Endothelial cell of umbilical vein (primary cell): ENCODE measurements at regions not wholly inside any gene's neighbourhood (a gene's known extent, or its start where the extent isn't known, plus 50 kb on each side); places are given as distances from the start of the nearest gene placed in this dataset.

Experiments used
- BruUV-seq: library from RNA; stranded (reverse); fragments of 400-500 nt; replicated peaks from 2 replicates; lab custom pipeline; 2021; lab: Mats Ljungman, UMichigan
- CTCF ChIA-PET: fragments of 300-600, 350-600 bp; sonication (Branson Sonifier 250); formaldehyde crosslinking; loops from one replicate; lab custom pipeline; 2021; ENCODE audit warnings: antibody characterized with exemption, inconsistent platforms; lab: Charles Lee
- POLR2A ChIA-PET: fragments of 300-600, 350-600 bp; sonication (Branson Sonifier 250); formaldehyde crosslinking; loops from one replicate; lab custom pipeline; 2021; ENCODE audit warnings: antibody characterized with exemption, inconsistent platforms; lab: Charles Lee
- DNase-seq: peaks from one replicate; pipeline ENCODE4 v3.0.0-alpha.2; 2011; ENCODE audit warnings: low read depth, low spot score
- FAIRE-seq: peaks from 2 replicates; lab custom pipeline; 2011; peaks lifted over from hg19 to GRCh38; lab: Jason Lieb, UNC
- H2AFZ ChIP-seq: 2 replicates; pipeline ENCODE4 v1.6.0; 2012; ENCODE audit warnings: low read depth, low read length, control low read depth, inconsistent platforms
- H3K27ac ChIP-seq: 2 replicates; pipeline ENCODE4 v1.5.1; 2011; ENCODE audit warnings: low read depth, mild to moderate bottlenecking, control low read depth, low read length, moderate library complexity; ENCODE audit not compliant: insufficient read depth
- H3K27me3 ChIP-seq, 2 experiments: 2 replicates each; pipeline versions ENCODE4 v1.6.0 to v1.6.1; 2011; ENCODE audit warnings: low read length in 2 of 2, mixed read lengths in 1 of 2; ENCODE audit not compliant: control insufficient read depth in 2 of 2, insufficient read depth in 2 of 2
- H3K36me3 ChIP-seq, 2 experiments: 2 replicates in 1 of 2; 3 replicates in 1 of 2; pipeline ENCODE4 v1.5.1; 2011; ENCODE audit warnings: low read length in 2 of 2, mild to moderate bottlenecking in 1 of 2, moderate library complexity in 1 of 2; ENCODE audit not compliant: control insufficient read depth in 2 of 2, insufficient read depth in 2 of 2; ENCODE audit errors: extremely low read depth in 1 of 2
- H3K4me1 ChIP-seq: 3 replicates; pipeline ENCODE4 v1.5.1; 2011; ENCODE audit warnings: mild to moderate bottlenecking, low read length; ENCODE audit not compliant: control insufficient read depth, insufficient read depth; ENCODE audit errors: extremely low read depth
- H3K4me2 ChIP-seq: 2 replicates; pipeline ENCODE4 v1.6.1; 2011; ENCODE audit warnings: low read length, control low read depth, mixed read lengths; ENCODE audit not compliant: insufficient read depth
- H3K4me3 ChIP-seq, 3 experiments: fragments of 200-600 bp in 1 of 3; sonication (generic), shearing (Covaris generic) in 1 of 3; replicated peaks in 1 of 3; 2 replicates each; pipeline ENCODE4 v1.5.1; 2011 to 2016; ENCODE audit warnings: control low read depth in 3 of 3, low read length in 3 of 3, mild to moderate bottlenecking in 2 of 3, inconsistent platforms in 1 of 3, low read depth in 1 of 3, moderate library complexity in 1 of 3; ENCODE audit not compliant: insufficient read depth in 1 of 3
- H3K79me2 ChIP-seq: 2 replicates; pipeline ENCODE4 v1.6.0; 2012; ENCODE audit warnings: low read length, inconsistent platforms; ENCODE audit not compliant: control insufficient read depth, insufficient read depth
- H3K9ac ChIP-seq: replicated peaks from 2 replicates; pipeline ENCODE3; 2011; ENCODE audit warnings: low read length, control low read depth; ENCODE audit not compliant: insufficient read depth; ENCODE audit errors: extremely low read depth
- H3K9me1 ChIP-seq: replicated peaks from 3 replicates; pipeline ENCODE4 v1.6.0; 2011; ENCODE audit warnings: mild to moderate bottlenecking, low read length; ENCODE audit not compliant: control insufficient read depth, insufficient read depth; ENCODE audit errors: extremely low read depth
- H3K9me3 ChIP-seq: replicated peaks from 2 replicates; pipeline ENCODE4 v1.5.1; 2012; ENCODE audit warnings: low read length, inconsistent platforms; ENCODE audit not compliant: control insufficient read depth, insufficient read depth
- H4K20me1 ChIP-seq: replicated peaks from 2 replicates; pipeline ENCODE3; 2011; ENCODE audit warnings: mild to moderate bottlenecking, low read length; ENCODE audit not compliant: control insufficient read depth, insufficient read depth; ENCODE audit errors: extremely low read depth
- CTCF ChIP-seq, 2 donors: IDR thresholded peaks; 1 replicate in 1 of 2; 2 replicates in 1 of 2; pipeline ENCODE4 v1.5.1; 2011; ENCODE audit warnings: low read length in 2 of 2, mild to moderate bottlenecking in 2 of 2, moderate library complexity in 2 of 2, control low read depth in 1 of 2, inconsistent platforms in 1 of 2, low read depth in 1 of 2; ENCODE audit not compliant: insufficient read depth in 1 of 2; ENCODE audit errors: extremely low read depth in 1 of 2
- FOS ChIP-seq: IDR thresholded peaks from 2 replicates; pipeline ENCODE4 v1.6.1; 2011; ENCODE audit warnings: mild to moderate bottlenecking, low read length, moderate library complexity, borderline replicate concordance; ENCODE audit not compliant: insufficient read depth
- JUN ChIP-seq: IDR thresholded peaks from 2 replicates; pipeline ENCODE4 v1.6.1; 2011; ENCODE audit warnings: borderline replicate concordance, low read depth; ENCODE audit not compliant: insufficient read length, insufficient read depth
- MAX ChIP-seq: IDR thresholded peaks from 2 replicates; pipeline ENCODE4 v1.6.1; 2011; ENCODE audit not compliant: insufficient read depth, insufficient read length
- POLR2AphosphoS5 ChIP-seq: IDR thresholded peaks from 2 replicates; pipeline ENCODE4 v1.6.1; 2012; ENCODE audit warnings: low read depth, mild to moderate bottlenecking, control low read depth, low read length, moderate library complexity; ENCODE audit not compliant: insufficient read depth
- dilution Hi-C: fragments of 300-500 bp; cut with MboI; formaldehyde crosslinking; loops from one replicate; pipeline ENCODE4 v1.15.0; 2019; ENCODE audit warnings: low sequenced_read_pairs; ENCODE audit not compliant: extremely low pct_ligation_motif_present
- intact Hi-C: fragments of 100-400 bp; cut with micrococcal nuclease; formaldehyde crosslinking; loops from one replicate; pipeline ENCODE4 v1.10.0; 2022

- Histone ChIP-seq H3K4me2 (no peak overlapping the region), H2AFZ (no peak overlapping the region), H3K27ac (no peak overlapping the region), H3K4me3 (no peak overlapping the region), H3K9me1 (no peaks in the 10 kb centered on the region), H3K9me3 (no peaks in the 10 kb centered on the region), H3K27me3 (no peaks in the 10 kb centered on the region), H4K20me1 (no peaks in the 10 kb centered on the region), H3K9ac (no peak overlapping the region), H3K79me2 (no peaks in the 10 kb centered on the region), H3K36me3 (no peaks in the 10 kb centered on the region), H3K4me1 (peaks cover 3% of the 10 kb centered on the region)
- no peak for FAIRE-seq
- ChIA-PET POLR2A (no interaction called here), CTCF (interaction anchor here (1.3 kb wide), 1 partner anchor 11 kb away, joined by 4 read pairs; no protein-coding TSS in a partner anchor)
- no peak for DNase-seq
- intact Hi-C loops (no loop called here), dilution Hi-C loops (no loop called here)
- TF ChIP-seq FOS (no peak), JUN (peak; percentile 18)
- no TSS peak for BruUV-seq
These were observed 386.6 kb downstream of the PLK2 start for GRCh38 chr5:58073243-58073642.

- H3K9ac ChIP-seq: no peak overlapping the region
- POLR2A ChIA-PET: no interaction called here
These were observed 387.5 kb downstream of the PLK2 start for GRCh38 chr5:58072300-58072965.

More at GRCh38 chr5:58072300-58072965, 387.5 kb downstream of the PLK2 start:
- H3K9me1 ChIP-seq: no peaks in the 10 kb centered on the region
- DNase-seq (no peak), FAIRE-seq (no peak)
- no peaks in the 10 kb centered on the region for H3K79me2 ChIP-seq
- dilution Hi-C loops (no loop called here), intact Hi-C loops (no loop called here)
- CTCF ChIA-PET: interaction anchor here (1.3 kb wide), 1 partner anchor 16 kb away, joined by 3 read pairs; no protein-coding TSS in a partner anchor
- no peak overlapping the region for H3K4me3 ChIP-seq
- H3K4me2 ChIP-seq: no peak overlapping the region
- no peak overlapping the region for H3K27ac ChIP-seq
- no peak overlapping the region for H2AFZ ChIP-seq
- no peaks in the 10 kb centered on the region for H3K9me3 ChIP-seq
- no peaks in the 10 kb centered on the region for H4K20me1 ChIP-seq
- H3K4me1 ChIP-seq: peaks cover 3% of the 10 kb centered on the region
- H3K36me3 ChIP-seq: no peaks in the 10 kb centered on the region
- no peaks in the 10 kb centered on the region for H3K27me3 ChIP-seq
- TF ChIP-seq CTCF (IDR thresholded peaks at IDR 0.05; ENCODE audit: extremely low read depth in 1 of 2, insufficient read depth in 1 of 2, low read depth in 1 of 2, low read length in 2 of 2) (no peak), MAX (no peak), POLR2AphosphoS5 (no peak)
- BruUV-seq: no TSS peak
